GM12878 (cell line): ENCODE measurements at regions not wholly inside any gene's neighbourhood (a gene's known extent, or its start where the extent isn't known, plus 50 kb on each side); places are given as distances from the start of the nearest gene placed in this dataset.

ENCODE experiments used
- BACH1 ChIP-seq: fragments of 450-650 bp; IDR thresholded peaks from 2 replicates; pipeline ENCODE4 v1.6.1; 2017; ENCODE audit warnings: mild to moderate bottlenecking, borderline replicate concordance
- BCL11A ChIP-seq: IDR thresholded peaks from 2 replicates; pipeline ENCODE4 v1.6.1; 2011; ENCODE audit warnings: low read depth, low read length
- EED ChIP-seq: sonication (generic); IDR thresholded peaks from 2 replicates; pipeline ENCODE4 v1.6.1; 2016; ENCODE audit warnings: antibody characterized with exemption, low read depth
- LARP7 ChIP-seq: fragments of 450-650 bp; IDR thresholded peaks from 2 replicates; pipeline ENCODE4 v1.6.1; 2017; ENCODE audit warnings: mild to moderate bottlenecking
- MEF2A ChIP-seq: IDR thresholded peaks from 2 replicates; pipeline ENCODE4 v1.6.1; 2011; ENCODE audit warnings: low read depth, mild to moderate bottlenecking, low read length, moderate library complexity; ENCODE audit not compliant: insufficient read depth
- PML ChIP-seq: IDR thresholded peaks from 2 replicates; pipeline ENCODE4 v1.6.1; 2012; ENCODE audit warnings: low read length, inconsistent platforms
- RFX5 ChIP-seq: IDR thresholded peaks from 2 replicates; pipeline ENCODE4 v1.6.1; 2011; ENCODE audit warnings: low read depth, low read length, improper control_type of control experiment
- TF ChIP-seq, protein P1 (sequence below): fragments of 450-650 bp; IDR thresholded peaks from 2 replicates; pipeline ENCODE4 v1.6.1; 2016; ENCODE audit warnings: mild to moderate bottlenecking
- TF ChIP-seq, protein P2 (sequence below): fragments of 450-650 bp; IDR thresholded peaks from 2 replicates; pipeline ENCODE4 v1.6.1; 2017; ENCODE audit warnings: antibody characterized with exemption, mild to moderate bottlenecking, moderate library complexity
- TF ChIP-seq, protein P3 (sequence below): IDR thresholded peaks from 2 replicates; pipeline ENCODE4 v1.6.1; 2012; ENCODE audit warnings: low read length, inconsistent platforms
- TF ChIP-seq, protein P4 (sequence below): fragments of 450-650 bp; IDR thresholded peaks from 2 replicates; pipeline ENCODE4 v1.6.1; 2017; ENCODE audit warnings: mild to moderate bottlenecking, moderate library complexity
- TF ChIP-seq, protein P5 (sequence below): fragments of 450-650 bp; IDR thresholded peaks from 2 replicates; pipeline ENCODE4 v1.6.1; 2016; ENCODE audit warnings: mild to moderate bottlenecking, moderate library complexity, borderline replicate concordance

DNA sequence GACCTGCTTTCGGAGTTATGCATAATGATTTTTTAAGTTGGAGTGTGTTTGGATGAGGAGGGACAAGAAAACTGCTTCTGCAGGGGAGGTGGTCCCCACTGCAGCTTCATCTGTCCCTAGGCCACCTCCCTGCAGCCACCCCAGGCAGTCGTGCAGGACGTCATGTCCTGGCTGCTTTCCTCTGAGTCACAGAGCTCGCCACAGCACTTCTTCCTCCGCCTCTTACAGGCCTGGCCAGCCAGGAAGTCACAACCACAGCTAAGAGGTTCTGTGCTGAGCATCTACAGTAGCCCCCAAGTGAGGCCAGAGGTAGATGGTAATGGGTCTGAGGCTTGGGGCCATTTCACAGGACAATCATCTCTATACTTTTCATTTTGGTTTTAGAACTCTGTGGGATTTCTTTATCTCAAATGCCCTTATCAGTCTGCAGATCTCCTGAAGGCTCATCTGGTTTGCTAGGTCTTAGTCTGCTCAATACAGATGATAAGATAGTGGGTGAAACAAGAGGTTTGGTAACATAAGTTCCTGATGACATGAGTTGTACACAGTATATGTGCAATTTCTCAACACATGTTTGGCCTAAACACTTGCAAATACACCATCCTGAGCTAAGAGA lies 106.4 kb downstream of the ARF6 start (continued):
- TF ChIP-seq, protein P1, sequence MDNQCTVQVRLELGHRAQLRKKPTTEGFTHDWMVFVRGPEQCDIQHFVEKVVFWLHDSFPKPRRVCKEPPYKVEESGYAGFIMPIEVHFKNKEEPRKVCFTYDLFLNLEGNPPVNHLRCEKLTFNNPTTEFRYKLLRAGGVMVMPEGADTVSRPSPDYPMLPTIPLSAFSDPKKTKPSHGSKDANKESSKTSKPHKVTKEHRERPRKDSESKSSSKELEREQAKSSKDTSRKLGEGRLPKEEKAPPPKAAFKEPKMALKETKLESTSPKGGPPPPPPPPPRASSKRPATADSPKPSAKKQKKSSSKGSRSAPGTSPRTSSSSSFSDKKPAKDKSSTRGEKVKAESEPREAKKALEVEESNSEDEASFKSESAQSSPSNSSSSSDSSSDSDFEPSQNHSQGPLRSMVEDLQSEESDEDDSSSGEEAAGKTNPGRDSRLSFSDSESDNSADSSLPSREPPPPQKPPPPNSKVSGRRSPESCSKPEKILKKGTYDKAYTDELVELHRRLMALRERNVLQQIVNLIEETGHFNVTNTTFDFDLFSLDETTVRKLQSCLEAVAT: peak; percentile 57; the same call in 1 of the 2 replicates
- TF ChIP-seq LARP7: 0 out of 2 replicates have a peak, but pooled peaks have one; percentile 20
- TF ChIP-seq, protein P2, sequence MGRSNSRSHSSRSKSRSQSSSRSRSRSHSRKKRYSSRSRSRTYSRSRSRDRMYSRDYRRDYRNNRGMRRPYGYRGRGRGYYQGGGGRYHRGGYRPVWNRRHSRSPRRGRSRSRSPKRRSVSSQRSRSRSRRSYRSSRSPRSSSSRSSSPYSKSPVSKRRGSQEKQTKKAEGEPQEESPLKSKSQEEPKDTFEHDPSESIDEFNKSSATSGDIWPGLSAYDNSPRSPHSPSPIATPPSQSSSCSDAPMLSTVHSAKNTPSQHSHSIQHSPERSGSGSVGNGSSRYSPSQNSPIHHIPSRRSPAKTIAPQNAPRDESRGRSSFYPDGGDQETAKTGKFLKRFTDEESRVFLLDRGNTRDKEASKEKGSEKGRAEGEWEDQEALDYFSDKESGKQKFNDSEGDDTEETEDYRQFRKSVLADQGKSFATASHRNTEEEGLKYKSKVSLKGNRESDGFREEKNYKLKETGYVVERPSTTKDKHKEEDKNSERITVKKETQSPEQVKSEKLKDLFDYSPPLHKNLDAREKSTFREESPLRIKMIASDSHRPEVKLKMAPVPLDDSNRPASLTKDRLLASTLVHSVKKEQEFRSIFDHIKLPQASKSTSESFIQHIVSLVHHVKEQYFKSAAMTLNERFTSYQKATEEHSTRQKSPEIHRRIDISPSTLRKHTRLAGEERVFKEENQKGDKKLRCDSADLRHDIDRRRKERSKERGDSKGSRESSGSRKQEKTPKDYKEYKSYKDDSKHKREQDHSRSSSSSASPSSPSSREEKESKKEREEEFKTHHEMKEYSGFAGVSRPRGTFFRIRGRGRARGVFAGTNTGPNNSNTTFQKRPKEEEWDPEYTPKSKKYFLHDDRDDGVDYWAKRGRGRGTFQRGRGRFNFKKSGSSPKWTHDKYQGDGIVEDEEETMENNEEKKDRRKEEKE: no peak
- TF ChIP-seq, protein P3, sequence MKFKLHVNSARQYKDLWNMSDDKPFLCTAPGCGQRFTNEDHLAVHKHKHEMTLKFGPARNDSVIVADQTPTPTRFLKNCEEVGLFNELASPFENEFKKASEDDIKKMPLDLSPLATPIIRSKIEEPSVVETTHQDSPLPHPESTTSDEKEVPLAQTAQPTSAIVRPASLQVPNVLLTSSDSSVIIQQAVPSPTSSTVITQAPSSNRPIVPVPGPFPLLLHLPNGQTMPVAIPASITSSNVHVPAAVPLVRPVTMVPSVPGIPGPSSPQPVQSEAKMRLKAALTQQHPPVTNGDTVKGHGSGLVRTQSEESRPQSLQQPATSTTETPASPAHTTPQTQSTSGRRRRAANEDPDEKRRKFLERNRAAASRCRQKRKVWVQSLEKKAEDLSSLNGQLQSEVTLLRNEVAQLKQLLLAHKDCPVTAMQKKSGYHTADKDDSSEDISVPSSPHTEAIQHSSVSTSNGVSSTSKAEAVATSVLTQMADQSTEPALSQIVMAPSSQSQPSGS: peak; percentile 62; the same call in 1 of the 2 replicates
- TF ChIP-seq, protein P4, sequence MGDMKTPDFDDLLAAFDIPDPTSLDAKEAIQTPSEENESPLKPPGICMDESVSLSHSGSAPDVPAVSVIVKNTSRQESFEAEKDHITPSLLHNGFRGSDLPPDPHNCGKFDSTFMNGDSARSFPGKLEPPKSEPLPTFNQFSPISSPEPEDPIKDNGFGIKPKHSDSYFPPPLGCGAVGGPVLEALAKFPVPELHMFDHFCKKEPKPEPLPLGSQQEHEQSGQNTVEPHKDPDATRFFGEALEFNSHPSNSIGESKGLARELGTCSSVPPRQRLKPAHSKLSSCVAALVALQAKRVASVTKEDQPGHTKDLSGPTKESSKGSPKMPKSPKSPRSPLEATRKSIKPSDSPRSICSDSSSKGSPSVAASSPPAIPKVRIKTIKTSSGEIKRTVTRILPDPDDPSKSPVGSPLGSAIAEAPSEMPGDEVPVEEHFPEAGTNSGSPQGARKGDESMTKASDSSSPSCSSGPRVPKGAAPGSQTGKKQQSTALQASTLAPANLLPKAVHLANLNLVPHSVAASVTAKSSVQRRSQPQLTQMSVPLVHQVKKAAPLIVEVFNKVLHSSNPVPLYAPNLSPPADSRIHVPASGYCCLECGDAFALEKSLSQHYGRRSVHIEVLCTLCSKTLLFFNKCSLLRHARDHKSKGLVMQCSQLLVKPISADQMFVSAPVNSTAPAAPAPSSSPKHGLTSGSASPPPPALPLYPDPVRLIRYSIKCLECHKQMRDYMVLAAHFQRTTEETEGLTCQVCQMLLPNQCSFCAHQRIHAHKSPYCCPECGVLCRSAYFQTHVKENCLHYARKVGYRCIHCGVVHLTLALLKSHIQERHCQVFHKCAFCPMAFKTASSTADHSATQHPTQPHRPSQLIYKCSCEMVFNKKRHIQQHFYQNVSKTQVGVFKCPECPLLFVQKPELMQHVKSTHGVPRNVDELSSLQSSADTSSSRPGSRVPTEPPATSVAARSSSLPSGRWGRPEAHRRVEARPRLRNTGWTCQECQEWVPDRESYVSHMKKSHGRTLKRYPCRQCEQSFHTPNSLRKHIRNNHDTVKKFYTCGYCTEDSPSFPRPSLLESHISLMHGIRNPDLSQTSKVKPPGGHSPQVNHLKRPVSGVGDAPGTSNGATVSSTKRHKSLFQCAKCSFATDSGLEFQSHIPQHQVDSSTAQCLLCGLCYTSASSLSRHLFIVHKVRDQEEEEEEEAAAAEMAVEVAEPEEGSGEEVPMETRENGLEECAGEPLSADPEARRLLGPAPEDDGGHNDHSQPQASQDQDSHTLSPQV: 0 out of 2 replicates have a peak, but pooled peaks have one; percentile 60
- TF ChIP-seq, protein P5, sequence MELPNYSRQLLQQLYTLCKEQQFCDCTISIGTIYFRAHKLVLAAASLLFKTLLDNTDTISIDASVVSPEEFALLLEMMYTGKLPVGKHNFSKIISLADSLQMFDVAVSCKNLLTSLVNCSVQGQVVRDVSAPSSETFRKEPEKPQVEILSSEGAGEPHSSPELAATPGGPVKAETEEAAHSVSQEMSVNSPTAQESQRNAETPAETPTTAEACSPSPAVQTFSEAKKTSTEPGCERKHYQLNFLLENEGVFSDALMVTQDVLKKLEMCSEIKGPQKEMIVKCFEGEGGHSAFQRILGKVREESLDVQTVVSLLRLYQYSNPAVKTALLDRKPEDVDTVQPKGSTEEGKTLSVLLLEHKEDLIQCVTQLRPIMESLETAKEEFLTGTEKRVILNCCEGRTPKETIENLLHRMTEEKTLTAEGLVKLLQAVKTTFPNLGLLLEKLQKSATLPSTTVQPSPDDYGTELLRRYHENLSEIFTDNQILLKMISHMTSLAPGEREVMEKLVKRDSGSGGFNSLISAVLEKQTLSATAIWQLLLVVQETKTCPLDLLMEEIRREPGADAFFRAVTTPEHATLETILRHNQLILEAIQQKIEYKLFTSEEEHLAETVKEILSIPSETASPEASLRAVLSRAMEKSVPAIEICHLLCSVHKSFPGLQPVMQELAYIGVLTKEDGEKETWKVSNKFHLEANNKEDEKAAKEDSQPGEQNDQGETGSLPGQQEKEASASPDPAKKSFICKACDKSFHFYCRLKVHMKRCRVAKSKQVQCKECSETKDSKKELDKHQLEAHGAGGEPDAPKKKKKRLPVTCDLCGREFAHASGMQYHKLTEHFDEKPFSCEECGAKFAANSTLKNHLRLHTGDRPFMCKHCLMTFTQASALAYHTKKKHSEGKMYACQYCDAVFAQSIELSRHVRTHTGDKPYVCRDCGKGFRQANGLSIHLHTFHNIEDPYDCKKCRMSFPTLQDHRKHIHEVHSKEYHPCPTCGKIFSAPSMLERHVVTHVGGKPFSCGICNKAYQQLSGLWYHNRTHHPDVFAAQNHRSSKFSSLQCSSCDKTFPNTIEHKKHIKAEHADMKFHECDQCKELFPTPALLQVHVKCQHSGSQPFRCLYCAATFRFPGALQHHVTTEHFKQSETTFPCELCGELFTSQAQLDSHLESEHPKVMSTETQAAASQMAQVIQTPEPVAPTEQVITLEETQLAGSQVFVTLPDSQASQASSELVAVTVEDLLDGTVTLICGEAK: no peak; the same call in 1 of the 2 replicates
- peak; percentile 43; the same call in 1 of the 2 replicates for TF ChIP-seq RFX5
- peak; percentile 45; the same call in 1 of the 2 replicates for TF ChIP-seq PML
- peak; percentile 42; the same call in 1 of the 2 replicates for TF ChIP-seq EED
- TF ChIP-seq BACH1: peak; percentile 39; the same call in 1 of the 2 replicates
- no peak for TF ChIP-seq MEF2A
- TF ChIP-seq BCL11A: 0 out of 2 replicates have a peak, but pooled peaks have one; percentile 58
